ENCODE measurements at regions not wholly inside any gene's neighbourhood (a gene's known extent, or its start where the extent isn't known, plus 50 kb on each side); places are given as distances from the start of the nearest gene placed in this dataset.
"Not testable (repeated sequence)": the region's sequence is repeated elsewhere in the genome, so short reads cannot be mapped to it uniquely, and the experiment has no call there.

DNA sequence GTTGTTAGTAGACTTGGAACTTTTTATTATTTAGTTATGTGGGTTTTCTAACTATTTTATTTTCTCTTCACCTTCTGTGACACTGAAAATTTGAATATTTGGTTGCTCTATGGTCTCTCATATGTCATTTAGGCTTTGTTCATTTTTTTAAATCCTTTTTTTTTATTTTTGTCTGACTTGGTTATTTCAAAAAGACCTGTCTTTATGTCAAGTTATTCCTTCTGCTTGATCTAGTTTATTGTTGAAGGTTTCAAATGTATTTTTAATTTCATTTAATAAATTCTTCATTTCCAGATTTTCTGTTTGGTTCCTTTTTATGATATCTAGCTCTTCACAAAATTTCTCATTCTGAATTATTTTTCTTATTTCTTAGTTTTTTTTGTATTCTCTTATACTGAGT is 160.6 kb upstream of the ATP5MC3 start:
- peaks cover 0 to 38% (median 18%) of the 10 kb centered on the region in 12 donors for H3K9me3 ChIP-seq

DNA sequence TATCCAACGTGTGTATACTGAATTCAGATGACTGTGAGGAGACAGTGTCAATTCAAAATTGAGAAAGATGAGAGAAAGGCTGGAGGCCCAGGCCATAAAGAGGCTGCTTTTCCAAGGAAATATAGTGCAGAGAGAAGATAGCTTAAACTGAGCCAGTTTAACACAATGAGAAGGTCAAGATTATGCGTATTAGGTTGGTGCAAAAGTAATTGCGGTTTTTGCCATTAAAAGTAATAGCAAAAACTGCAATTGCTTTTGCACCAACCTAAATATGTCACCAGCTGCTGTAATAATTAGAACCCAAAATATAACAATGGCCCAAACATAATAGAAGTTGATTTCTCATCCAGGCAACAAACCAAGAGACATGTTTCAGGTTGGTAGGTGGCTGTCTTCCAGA is 148.7 kb upstream of the ATP5MC3 start:
- intact Hi-C loops (cut with DNase I) = no loop called here
- no peak for DNase-seq
- Histone ChIP-seq H3K27me3 (no peaks in the 10 kb centered on the region), H3K27ac (no peak overlapping the region), H3K36me3 (no peaks in the 10 kb centered on the region), H3K4me1 (no peaks in the 10 kb centered on the region), H3K4me3 (no peak overlapping the region), H3K9me3 (peaks cover 0 to 15% (median 0%) of the 10 kb centered on the region in 12 donors)
- WGBS, 4 donors = 77 to 85% (median 81%) methylated on average over 3 of the region's 3 CpGs
- no peak for ATAC-seq
- TF ChIP-seq POLR2A (IDR thresholded peaks at IDR 0.05) = no peak
- TF ChIP-seq, protein P1, sequence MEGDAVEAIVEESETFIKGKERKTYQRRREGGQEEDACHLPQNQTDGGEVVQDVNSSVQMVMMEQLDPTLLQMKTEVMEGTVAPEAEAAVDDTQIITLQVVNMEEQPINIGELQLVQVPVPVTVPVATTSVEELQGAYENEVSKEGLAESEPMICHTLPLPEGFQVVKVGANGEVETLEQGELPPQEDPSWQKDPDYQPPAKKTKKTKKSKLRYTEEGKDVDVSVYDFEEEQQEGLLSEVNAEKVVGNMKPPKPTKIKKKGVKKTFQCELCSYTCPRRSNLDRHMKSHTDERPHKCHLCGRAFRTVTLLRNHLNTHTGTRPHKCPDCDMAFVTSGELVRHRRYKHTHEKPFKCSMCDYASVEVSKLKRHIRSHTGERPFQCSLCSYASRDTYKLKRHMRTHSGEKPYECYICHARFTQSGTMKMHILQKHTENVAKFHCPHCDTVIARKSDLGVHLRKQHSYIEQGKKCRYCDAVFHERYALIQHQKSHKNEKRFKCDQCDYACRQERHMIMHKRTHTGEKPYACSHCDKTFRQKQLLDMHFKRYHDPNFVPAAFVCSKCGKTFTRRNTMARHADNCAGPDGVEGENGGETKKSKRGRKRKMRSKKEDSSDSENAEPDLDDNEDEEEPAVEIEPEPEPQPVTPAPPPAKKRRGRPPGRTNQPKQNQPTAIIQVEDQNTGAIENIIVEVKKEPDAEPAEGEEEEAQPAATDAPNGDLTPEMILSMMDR (IDR thresholded peaks at IDR 0.05) = no peak

More for the DNA sequence above, 160.6 kb upstream of the ATP5MC3 start:
- Histone ChIP-seq H3K27me3 (peaks cover 0 to 17% (median 0%) of the 10 kb centered on the region in 9 donors), H3K4me1 (no peaks in the 10 kb centered on the region), H3K27ac (no peak overlapping the region), H3K4me3 (no peak overlapping the region), H3K36me3 (no peaks in the 10 kb centered on the region)
- ATAC-seq = no peak
- intact Hi-C loops (cut with DNase I) = no loop called here
- no peak for DNase-seq
- TF ChIP-seq, protein P1 (IDR thresholded peaks at IDR 0.05) = no peak
- TF ChIP-seq POLR2A (IDR thresholded peaks at IDR 0.05) = no peak

DNA sequence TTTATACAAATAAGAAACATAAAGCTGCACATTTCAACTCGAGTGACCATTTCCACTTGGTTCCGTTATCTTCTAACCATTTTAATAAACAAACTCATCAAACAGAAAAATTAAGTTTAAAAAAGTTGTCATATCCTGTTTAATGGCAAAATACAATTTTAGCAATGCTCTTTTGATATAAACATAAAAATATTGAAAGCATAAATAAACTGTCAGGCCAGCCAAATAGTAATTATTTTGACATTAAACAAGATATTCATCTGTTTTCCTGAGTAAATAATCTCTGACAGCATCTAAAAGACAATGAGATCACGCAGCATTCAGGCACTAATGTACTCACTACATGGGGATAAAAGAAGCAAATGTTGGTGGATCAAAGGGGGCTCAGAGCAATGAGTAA is 145.3 kb upstream of the ATP5MC3 start:
- DNase-seq (no peak), ATAC-seq (no peak)
- peaks cover 0 to 20% (median 0%) of the 10 kb centered on the region in 12 donors for H3K9me3 ChIP-seq
- no peaks in the 10 kb centered on the region for H3K4me1 ChIP-seq
- no peak for TF ChIP-seq POLR2A (IDR thresholded peaks at IDR 0.05)
- TF ChIP-seq, protein P1 (IDR thresholded peaks at IDR 0.05) = no peak
- no peak overlapping the region for H3K4me3 ChIP-seq
- no peaks in the 10 kb centered on the region for H3K27me3 ChIP-seq
- no peak overlapping the region for H3K27ac ChIP-seq
- intact Hi-C loops (cut with DNase I) = no loop called here
- H3K36me3 ChIP-seq = no peaks in the 10 kb centered on the region
- WGBS, 4 donors = 78 to 84% (median 80%) methylated on average over 3 of the region's 3 CpGs

DNA sequence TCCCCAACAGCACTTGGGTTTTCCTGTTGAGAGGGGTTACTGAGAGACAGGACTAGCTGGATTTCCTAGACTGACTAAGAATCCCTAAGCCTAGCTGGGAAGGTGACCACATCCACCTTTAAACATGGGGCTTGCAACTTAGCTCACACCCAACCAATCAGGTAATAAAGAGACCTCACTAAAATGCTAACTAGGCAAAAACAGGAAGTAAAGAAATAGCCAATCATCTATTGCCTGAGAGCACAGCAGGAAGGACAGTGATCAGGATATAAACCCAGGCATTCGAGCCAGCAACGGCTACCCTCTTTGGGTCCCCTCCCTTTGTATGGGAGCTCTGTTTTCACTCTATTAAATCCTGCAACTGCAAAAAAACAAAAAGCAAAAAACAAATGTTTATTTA is 144.7 kb upstream of the ATP5MC3 start:
- H3K9me3 ChIP-seq = peaks cover 0 to 20% (median 0%) of the 10 kb centered on the region in 12 donors
- H3K27ac ChIP-seq; DNase-seq; ATAC-seq; H3K4me1 ChIP-seq; H3K36me3 ChIP-seq; H3K27me3 ChIP-seq; H3K4me3 ChIP-seq; intact Hi-C loops (cut with DNase I): not testable (repeated sequence)
- WGBS, 4 donors = 75 to 89% (median 79%) methylated on average over 2 of the region's 2 CpGs

DNA sequence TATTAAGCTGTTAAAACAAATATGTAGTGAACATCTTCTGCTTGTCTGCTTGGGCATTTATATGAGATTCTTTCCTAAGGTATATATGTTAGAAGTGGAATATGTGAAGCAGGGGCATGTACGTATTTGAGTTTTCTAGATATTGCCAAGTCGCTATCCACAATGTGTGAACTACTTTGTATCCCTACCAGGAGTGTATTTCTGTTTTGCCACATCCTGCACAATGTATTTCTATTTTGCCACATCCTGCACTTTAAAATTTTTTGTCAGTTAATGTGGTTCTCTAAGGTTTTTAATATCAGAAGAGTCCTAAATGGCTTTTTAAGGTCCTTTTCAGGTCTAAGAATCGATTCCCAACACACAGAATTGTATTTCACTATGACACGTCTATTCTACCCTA is 141.7 kb upstream of the ATP5MC3 start:
- no peak for ATAC-seq
- Histone ChIP-seq H3K4me3 (no peak overlapping the region), H3K36me3 (no peaks in the 10 kb centered on the region), H3K27ac (no peak overlapping the region), H3K9me3 (peaks cover 0 to 20% (median 0%) of the 10 kb centered on the region in 12 donors), H3K4me1 (no peaks in the 10 kb centered on the region), H3K27me3 (no peaks in the 10 kb centered on the region)
- TF ChIP-seq, protein P1 (IDR thresholded peaks at IDR 0.05) = no peak
- no peak for TF ChIP-seq POLR2A (IDR thresholded peaks at IDR 0.05)
- intact Hi-C loops (cut with DNase I) = no loop called here
- 71 to 90% (median 84%) methylated on average over 4 of the region's 4 CpGs for WGBS, 4 donors
- no peak for DNase-seq
